CD14-positive monocyte (primary cell): ENCODE measurements at regions not wholly inside any gene's neighbourhood (a gene's known extent, or its start where the extent isn't known, plus 50 kb on each side); places are given as distances from the start of the nearest gene placed in this dataset.

Source experiments
- DNase-seq, 3 donors: peaks; one replicate each; pipeline ENCODE4 v3.0.0-alpha.2; 2011 to 2022
- H2AFZ ChIP-seq: 2 replicates; pipeline ENCODE4 v1.6.0; 2012; ENCODE audit warnings: mild to moderate bottlenecking, low read depth, low read length, inconsistent platforms; ENCODE audit not compliant: insufficient read depth, poor library complexity, severe bottlenecking
- H3K27ac ChIP-seq, 2 donors: 1 replicate in 1 of 2; 2 replicates in 1 of 2; pipeline ENCODE4 v1.5.1; 2012 to 2013; ENCODE audit warnings: low read length in 2 of 2, control low read depth in 1 of 2, inconsistent platforms in 1 of 2, low read depth in 1 of 2, mild to moderate bottlenecking in 1 of 2
- H3K27me3 ChIP-seq, 2 donors: one replicate each; pipeline versions ENCODE4 v1.6.0 to v1.6.1; 2011 to 2013; ENCODE audit warnings: low read length in 2 of 2; ENCODE audit not compliant: control insufficient read depth in 2 of 2, insufficient read depth in 2 of 2
- H3K36me3 ChIP-seq, 2 donors: replicated peaks in 1 of 2; 1 replicate in 1 of 2; 2 replicates in 1 of 2; pipeline versions ENCODE4 v1.5.1 to v1.6.1; 2012 to 2013; ENCODE audit warnings: low read length in 2 of 2, control low read depth in 1 of 2, inconsistent platforms in 1 of 2, mild to moderate bottlenecking in 1 of 2; ENCODE audit not compliant: insufficient read depth in 2 of 2, control insufficient read depth in 1 of 2
- H3K4me1 ChIP-seq, 2 donors: 1 replicate in 1 of 2; 2 replicates in 1 of 2; pipeline versions ENCODE4 v1.5.1 to v1.6.1; 2012 to 2013; ENCODE audit warnings: low read length in 2 of 2, control low read depth in 1 of 2, inconsistent platforms in 1 of 2, mild to moderate bottlenecking in 1 of 2, moderate library complexity in 1 of 2; ENCODE audit not compliant: insufficient read depth in 2 of 2, control insufficient read depth in 1 of 2
- H3K4me2 ChIP-seq: replicated peaks from 2 replicates; pipeline ENCODE3; 2012; ENCODE audit warnings: low read length, moderate library complexity, mild to moderate bottlenecking; ENCODE audit not compliant: poor library complexity, severe bottlenecking; ENCODE audit errors: extremely low read depth
- H3K4me3 ChIP-seq, 3 experiments: fragments of 200-600 bp in 1 of 3; sonication (generic) in 1 of 3; replicated peaks in 1 of 3; 1 replicate in 2 of 3; 2 replicates in 1 of 3; pipeline ENCODE4 v1.5.1; 2011 to 2013; ENCODE audit warnings: low read length in 3 of 3, mild to moderate bottlenecking in 3 of 3, control low read depth in 2 of 3, low read depth in 2 of 3, inconsistent platforms in 1 of 3, moderate library complexity in 1 of 3
- H3K79me2 ChIP-seq: 2 replicates; pipeline ENCODE4 v1.6.0; 2012; ENCODE audit warnings: mild to moderate bottlenecking, control low read depth, inconsistent platforms, low read length, moderate library complexity; ENCODE audit not compliant: insufficient read depth
- H3K9ac ChIP-seq: 2 replicates; pipeline ENCODE4 v1.6.0; 2017; ENCODE audit warnings: low read length, mild to moderate bottlenecking; ENCODE audit not compliant: insufficient read depth, poor library complexity, severe bottlenecking
- H3K9me3 ChIP-seq, 2 donors: replicated peaks in 1 of 2; 1 replicate in 1 of 2; 2 replicates in 1 of 2; pipeline versions ENCODE4 v1.5.1 to v1.6.1; 2012 to 2013; ENCODE audit warnings: low read length in 2 of 2, control low read depth in 1 of 2; ENCODE audit not compliant: control insufficient read depth in 1 of 2, insufficient read depth in 1 of 2
- H4K20me1 ChIP-seq: 2 replicates; pipeline ENCODE4 v1.6.0; 2012; ENCODE audit warnings: mild to moderate bottlenecking, low read length, control low read depth, moderate library complexity; ENCODE audit not compliant: insufficient read depth
- H3K27ac Mint-ChIP-seq, 7 donors: one replicate each; pipeline ENCODE4 v1.8.0; 2020; ENCODE audit warnings: mild to moderate bottlenecking in 7 of 7, mixed read lengths in 7 of 7, moderate library complexity in 6 of 7, inconsistent platforms in 2 of 7
- H3K27me3 Mint-ChIP-seq, 3 donors: one replicate each; pipeline ENCODE4 v1.8.0; 2021 to 2022; ENCODE audit warnings: low read depth in 3 of 3, mild to moderate bottlenecking in 3 of 3, mixed read lengths in 3 of 3, moderate library complexity in 3 of 3, inconsistent platforms in 1 of 3
- H3K36me3 Mint-ChIP-seq, 2 donors: one replicate each; pipeline ENCODE4 v1.8.0; 2020; ENCODE audit warnings: mixed read lengths in 2 of 2, inconsistent platforms in 1 of 2, mild to moderate bottlenecking in 1 of 2
- H3K4me1 Mint-ChIP-seq: one replicate; pipeline ENCODE4 v1.8.0; 2020; ENCODE audit warnings: mild to moderate bottlenecking, mixed read lengths
- H3K4me3 Mint-ChIP-seq, 2 donors: one replicate each; pipeline ENCODE4 v1.8.0; 2020; ENCODE audit warnings: mild to moderate bottlenecking in 2 of 2, mixed read lengths in 2 of 2, moderate library complexity in 1 of 2
- H3K9me3 Mint-ChIP-seq, 7 donors: one replicate each; pipeline ENCODE4 v1.8.0; 2020 to 2022; ENCODE audit warnings: mixed read lengths in 7 of 7, mild to moderate bottlenecking in 6 of 7, moderate library complexity in 6 of 7, inconsistent platforms in 2 of 7
- WGBS: methylation state at CpG from one replicate; pipeline ENCODE4 v1.1.5; 2013; ENCODE audit warnings: missing lambda C conversion rate; ENCODE audit not compliant: insufficient coverage; 5-methylcytosine and 5-hydroxymethylcytosine counted together
- intact Hi-C, 2 donors: fragments of 100-400 bp; cut with micrococcal nuclease; formaldehyde crosslinking; loops; one replicate each; pipeline versions ENCODE4 v1.15.0 to v1.15.1; 2023
- TF ChIP-seq, protein P1 (sequence below): fragments of 200-600 bp; IDR thresholded peaks from one replicate; pipeline ENCODE4 v1.8.0; 2022; ENCODE audit warnings: antibody characterized with exemption, mild to moderate bottlenecking

DNA sequence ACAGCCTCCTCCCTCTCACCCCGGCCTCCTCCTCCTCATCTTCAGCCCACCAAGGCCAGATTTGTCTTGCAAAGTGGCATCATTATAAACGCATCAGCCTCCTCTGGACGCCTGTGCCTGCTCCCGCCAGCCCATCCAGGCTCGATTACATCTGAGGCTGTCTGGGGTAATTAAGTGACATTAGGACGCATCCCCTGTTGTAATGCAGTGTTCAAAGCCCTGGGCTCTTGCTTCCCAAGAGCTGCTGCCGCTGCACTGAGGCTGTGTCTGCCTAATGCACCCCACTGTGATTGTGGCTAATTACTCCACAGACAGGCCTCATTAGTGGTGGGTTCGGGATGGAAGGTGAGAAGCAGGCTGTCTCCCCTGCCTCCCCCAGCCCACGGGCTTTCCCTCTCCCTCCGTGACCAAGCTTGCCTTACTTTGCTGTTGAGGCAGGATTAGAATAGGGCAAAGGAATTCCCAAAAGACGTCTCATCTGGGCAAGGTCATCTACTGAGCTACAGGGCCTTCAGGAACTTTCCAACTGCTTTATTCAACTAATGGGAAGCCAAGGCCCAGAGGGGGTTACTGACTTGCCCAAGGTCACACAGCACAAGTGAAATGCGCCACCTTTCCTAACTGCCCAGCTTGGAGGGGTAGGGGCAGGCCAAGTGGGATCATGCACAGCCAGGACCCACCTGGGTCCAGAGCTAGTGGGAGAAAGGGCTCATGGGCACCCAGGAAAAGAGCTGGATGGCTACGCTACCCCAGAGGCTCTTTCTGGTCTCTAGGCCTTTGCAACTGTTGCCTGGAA, 66.2 kb upstream of the PCBD1 start:
- TF ChIP-seq, protein P1, sequence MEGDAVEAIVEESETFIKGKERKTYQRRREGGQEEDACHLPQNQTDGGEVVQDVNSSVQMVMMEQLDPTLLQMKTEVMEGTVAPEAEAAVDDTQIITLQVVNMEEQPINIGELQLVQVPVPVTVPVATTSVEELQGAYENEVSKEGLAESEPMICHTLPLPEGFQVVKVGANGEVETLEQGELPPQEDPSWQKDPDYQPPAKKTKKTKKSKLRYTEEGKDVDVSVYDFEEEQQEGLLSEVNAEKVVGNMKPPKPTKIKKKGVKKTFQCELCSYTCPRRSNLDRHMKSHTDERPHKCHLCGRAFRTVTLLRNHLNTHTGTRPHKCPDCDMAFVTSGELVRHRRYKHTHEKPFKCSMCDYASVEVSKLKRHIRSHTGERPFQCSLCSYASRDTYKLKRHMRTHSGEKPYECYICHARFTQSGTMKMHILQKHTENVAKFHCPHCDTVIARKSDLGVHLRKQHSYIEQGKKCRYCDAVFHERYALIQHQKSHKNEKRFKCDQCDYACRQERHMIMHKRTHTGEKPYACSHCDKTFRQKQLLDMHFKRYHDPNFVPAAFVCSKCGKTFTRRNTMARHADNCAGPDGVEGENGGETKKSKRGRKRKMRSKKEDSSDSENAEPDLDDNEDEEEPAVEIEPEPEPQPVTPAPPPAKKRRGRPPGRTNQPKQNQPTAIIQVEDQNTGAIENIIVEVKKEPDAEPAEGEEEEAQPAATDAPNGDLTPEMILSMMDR = no peak
- no peaks in the 10 kb centered on the region for H3K4me1 Mint-ChIP-seq
- 87% methylated on average over 10 of the region's 13 CpGs for WGBS
- no peak overlapping the region for H3K4me3 ChIP-seq
- no peak overlapping the region for H2AFZ ChIP-seq
- no peaks in the 10 kb centered on the region for H3K79me2 ChIP-seq
- no peaks in the 10 kb centered on the region for H4K20me1 ChIP-seq
- intact Hi-C loops = no loop called here
- H3K27ac Mint-ChIP-seq = no peak overlapping the region
- no peaks in the 10 kb centered on the region for H3K36me3 Mint-ChIP-seq
- no peaks in the 10 kb centered on the region for H3K36me3 ChIP-seq
- H3K9me3 Mint-ChIP-seq = peaks cover 0 to 2% (median 0%) of the 10 kb centered on the region in 7 donors
- H3K9me3 ChIP-seq = no peaks in the 10 kb centered on the region
- peaks cover 3 to 5% (median 4%) of the 10 kb centered on the region in 3 donors for H3K27me3 Mint-ChIP-seq
- no peak overlapping the region for H3K27ac ChIP-seq
- H3K27me3 ChIP-seq = no peaks in the 10 kb centered on the region
- no peak overlapping the region for H3K9ac ChIP-seq
- no peaks in the 10 kb centered on the region for H3K4me1 ChIP-seq
- no peak overlapping the region for H3K4me2 ChIP-seq
- DNase-seq = no peak
- no peak overlapping the region for H3K4me3 Mint-ChIP-seq

DNA sequence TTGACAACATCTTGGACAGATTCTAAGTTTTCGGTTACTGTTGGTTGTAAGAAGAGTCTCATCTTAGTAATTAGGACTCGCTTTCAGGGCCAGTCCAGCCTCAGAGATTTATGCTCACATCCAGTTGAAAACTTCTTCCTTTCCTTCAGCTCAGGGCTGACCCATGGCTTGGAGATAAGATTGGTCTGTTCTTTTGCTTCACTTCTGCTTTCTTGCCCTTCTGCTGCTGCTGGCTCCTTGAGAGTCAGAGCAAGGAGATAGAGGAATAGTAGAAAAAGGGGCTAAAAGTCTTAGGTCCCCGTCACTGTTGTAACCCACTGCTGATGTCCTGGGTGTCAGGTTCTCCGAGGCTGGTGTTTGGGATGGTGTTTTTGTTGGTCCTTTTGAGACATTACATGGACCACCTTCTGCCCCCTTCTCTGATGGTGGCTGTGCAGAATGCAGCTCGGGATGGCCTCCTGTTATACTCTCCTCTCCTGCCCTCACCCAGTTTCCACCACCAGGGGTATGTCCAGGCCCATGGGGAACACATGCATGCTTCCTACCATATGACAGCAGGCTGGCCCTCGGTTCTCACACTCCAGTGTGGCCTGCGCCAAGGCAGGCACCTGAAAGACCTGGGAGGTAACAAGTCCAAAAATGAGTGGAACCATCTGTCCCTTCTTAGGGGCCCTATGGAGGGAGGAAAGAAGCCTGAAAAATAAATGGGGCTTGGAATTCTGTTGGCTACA, 67.8 kb upstream of the PCBD1 start:
- Histone ChIP-seq H3K4me1 (no peaks in the 10 kb centered on the region), H3K27ac (no peak overlapping the region), H3K4me2 (no peak overlapping the region), H3K9me3 (no peaks in the 10 kb centered on the region), H3K79me2 (no peaks in the 10 kb centered on the region), H3K27me3 (no peaks in the 10 kb centered on the region), H3K4me3 (no peak overlapping the region), H3K9ac (no peak overlapping the region), H3K36me3 (no peaks in the 10 kb centered on the region), H4K20me1 (no peaks in the 10 kb centered on the region), H2AFZ (no peak overlapping the region)
- H3K4me1 Mint-ChIP-seq = no peaks in the 10 kb centered on the region
- 81% methylated on average over 3 of the region's 7 CpGs for WGBS
- DNase-seq = no peak
- peaks cover 0 to 2% (median 0%) of the 10 kb centered on the region in 7 donors for H3K9me3 Mint-ChIP-seq
- H3K27me3 Mint-ChIP-seq = peaks cover 1 to 4% (median 3%) of the 10 kb centered on the region in 3 donors
- H3K27ac Mint-ChIP-seq = no peak overlapping the region
- no peak overlapping the region for H3K4me3 Mint-ChIP-seq
- H3K36me3 Mint-ChIP-seq = no peaks in the 10 kb centered on the region
- TF ChIP-seq, protein P1 = no peak
- intact Hi-C loops = no loop called here
